Brain microvascular endothelial cell (primary cell): ENCODE measurements at regions not wholly inside any gene's neighbourhood (a gene's known extent, or its start where the extent isn't known, plus 50 kb on each side); places are given as distances from the start of the nearest gene placed in this dataset.
"Not testable (repeated sequence)": the region's sequence is repeated elsewhere in the genome, so short reads cannot be mapped to it uniquely, and the experiment has no call there.

Experiments
- DNase-seq: peaks from one replicate; pipeline ENCODE4 v3.0.0-alpha.2; 2020
- H3K27ac ChIP-seq: fragments of 250-450 bp; sonication (Bioruptor Pico); 2 replicates; pipeline ENCODE4 v1.5.1; 2020; ENCODE audit warnings: mild to moderate bottlenecking, moderate library complexity
- H3K27me3 ChIP-seq: fragments of 250-450 bp; sonication (Bioruptor Pico); replicated peaks from 2 replicates; pipeline ENCODE4 v1.5.1; 2020; ENCODE audit warnings: mild to moderate bottlenecking
- H3K36me3 ChIP-seq: fragments of 250-450 bp; sonication (Bioruptor Pico); replicated peaks from 2 replicates; pipeline ENCODE4 v1.5.1; 2020; ENCODE audit warnings: mild to moderate bottlenecking
- H3K4me3 ChIP-seq: 2 replicates; pipeline ENCODE4 v1.5.1; 2011; ENCODE audit warnings: low read depth, mild to moderate bottlenecking, control low read depth, low read length, moderate library complexity
- CTCF ChIP-seq: IDR thresholded peaks from 2 replicates; pipeline ENCODE4 v1.5.1; 2011; ENCODE audit warnings: low read depth, mild to moderate bottlenecking, moderate library complexity, low read length, control low read depth, inconsistent platforms; ENCODE audit errors: missing control alignments
- in situ Hi-C: cut with HindIII; loops from 2 replicates; pipeline ENCODE4 v1.10.0; 2017; ENCODE audit warnings: low sequenced_read_pairs, low pct_ligation_motif_present

DNA sequence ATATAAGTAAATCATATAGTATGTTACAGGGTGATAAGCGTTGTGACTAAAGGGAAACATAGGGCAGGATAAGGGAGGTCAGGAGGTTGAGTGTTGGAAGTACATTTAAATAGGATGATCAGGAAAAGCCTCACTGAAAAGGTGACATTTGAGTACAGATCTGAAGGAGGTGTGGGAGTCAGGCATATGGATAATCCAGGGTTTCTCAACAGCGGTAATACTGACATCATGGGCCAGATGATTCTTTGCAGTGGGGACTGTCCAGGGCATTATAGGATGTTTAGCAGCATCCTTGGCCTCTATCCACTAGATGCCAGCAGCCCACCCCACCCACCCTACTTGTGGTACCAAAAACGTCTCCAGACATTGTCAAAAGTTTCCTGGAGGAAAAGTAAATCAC lies 292.6 kb upstream of the PREP start:
- in situ Hi-C loops: no loop called here
- Histone ChIP-seq H3K27ac (no peak overlapping the region), H3K27me3 (no peaks in the 10 kb centered on the region), H3K36me3 (no peaks in the 10 kb centered on the region), H3K4me3 (no peak overlapping the region)
- DNase-seq: no peak
- no peak for TF ChIP-seq CTCF

DNA sequence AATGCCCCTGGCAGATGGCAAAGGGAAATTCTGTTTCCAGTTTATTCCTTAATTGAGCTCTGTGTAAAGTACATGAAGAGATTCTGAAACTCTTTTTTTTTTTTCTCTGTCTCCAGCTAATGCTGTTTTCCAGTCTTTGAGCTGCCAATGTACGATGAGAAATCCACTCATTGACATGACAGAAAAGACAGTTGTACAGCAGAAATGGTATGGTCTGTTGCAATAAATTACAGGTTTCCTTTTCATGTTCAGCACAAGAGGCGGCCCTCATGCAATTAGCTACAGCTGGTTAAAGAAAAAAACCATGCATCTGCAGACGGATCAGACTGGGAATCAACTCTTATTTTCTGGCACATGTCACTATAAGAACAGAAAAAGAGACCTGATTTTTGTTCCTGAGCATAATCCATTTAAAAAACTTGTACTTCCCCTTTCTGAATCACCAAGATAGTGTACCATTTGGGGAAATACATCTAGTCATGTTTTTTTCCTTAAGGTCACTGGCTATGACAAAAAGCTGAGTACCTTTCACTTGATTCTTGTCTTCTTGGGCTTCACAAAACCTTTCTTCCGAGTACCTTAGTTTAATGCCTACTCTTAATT lies 289.8 kb upstream of the PREP start:
- TF ChIP-seq CTCF: no peak
- no peak for DNase-seq
- Histone ChIP-seq H3K36me3 (no peaks in the 10 kb centered on the region), H3K27me3 (no peaks in the 10 kb centered on the region), H3K4me3 (no peak overlapping the region), H3K27ac (no peak overlapping the region)
- in situ Hi-C loops: no loop called here

- no peak overlapping the region for H3K4me3 ChIP-seq
- H3K27me3 ChIP-seq: no peaks in the 10 kb centered on the region
- H3K36me3 ChIP-seq: no peaks in the 10 kb centered on the region
- H3K27ac ChIP-seq: no peak overlapping the region
- TF ChIP-seq CTCF: no peak
- no peak for DNase-seq
- in situ Hi-C loops: no loop called here
Observed at GRCh38 chr6:105691971-105692370, 289.1 kb upstream of the PREP start.

DNA sequence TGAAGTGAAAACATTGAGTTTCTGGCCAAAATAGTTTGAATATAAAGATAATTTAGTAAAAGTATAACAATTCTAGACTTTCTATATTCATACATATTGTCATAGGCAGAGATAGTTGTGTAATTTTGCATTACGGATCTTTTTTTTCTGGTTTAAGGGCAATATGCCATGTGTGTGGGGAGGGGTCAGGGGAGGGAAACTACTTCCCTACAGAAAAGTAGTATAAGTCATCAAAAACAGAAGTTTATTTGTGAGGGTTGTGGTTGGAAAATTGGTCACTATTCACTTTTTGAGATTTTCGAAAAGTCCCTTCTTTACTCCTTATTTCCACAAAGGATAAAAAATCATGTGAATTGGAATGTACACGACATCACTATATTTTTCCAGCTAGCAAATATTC lies 288.2 kb upstream of the PREP start:
- no peak for DNase-seq
- no peak for TF ChIP-seq CTCF
- Histone ChIP-seq H3K27ac (no peak overlapping the region), H3K36me3 (no peaks in the 10 kb centered on the region), H3K4me3 (no peak overlapping the region), H3K27me3 (no peaks in the 10 kb centered on the region)
- in situ Hi-C loops: no loop called here

- Histone ChIP-seq H3K4me3 (no peak overlapping the region), H3K27ac (no peak overlapping the region), H3K27me3 (no peaks in the 10 kb centered on the region), H3K36me3 (no peaks in the 10 kb centered on the region)
- DNase-seq: no peak
- in situ Hi-C loops: no loop called here
- no peak for TF ChIP-seq CTCF
Observed at GRCh38 chr6:105688573-105688972, 285.7 kb upstream of the PREP start.

DNA sequence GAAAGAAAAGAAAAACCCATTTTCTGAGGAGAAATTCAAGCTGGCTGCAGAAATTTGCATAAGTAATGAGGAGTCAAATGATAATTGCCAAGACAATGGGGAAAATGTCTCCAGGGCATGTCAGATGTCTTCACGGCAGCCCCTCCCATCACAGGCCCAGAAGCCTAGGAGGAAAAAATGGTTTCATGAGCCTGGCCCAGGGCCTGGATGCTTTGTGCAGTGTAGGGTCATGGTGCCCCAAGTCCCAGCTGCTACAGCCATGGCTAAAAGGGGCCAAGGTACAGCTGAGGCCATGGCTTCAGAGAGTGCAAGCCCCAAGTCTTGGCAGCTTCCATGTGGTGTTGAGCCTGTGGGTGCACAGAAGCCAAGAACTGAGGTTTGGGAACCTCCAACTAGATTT lies 283.9 kb upstream of the PREP start:
- H3K4me3 ChIP-seq, H3K27me3 ChIP-seq, in situ Hi-C loops, DNase-seq, H3K27ac ChIP-seq, H3K36me3 ChIP-seq: not testable (repeated sequence)
